GM18499 (cell line): ENCODE measurements at regions not wholly inside any gene's neighbourhood (a gene's known extent, or its start where the extent isn't known, plus 50 kb on each side); places are given as distances from the start of the nearest gene placed in this dataset.
"Not testable (repeated sequence)": the region's sequence is repeated elsewhere in the genome, so short reads cannot be mapped to it uniquely, and the experiment has no call there.

Source experiments
- ATAC-seq: cut with Tn5 transposase; IDR thresholded peaks from one replicate; pipeline ENCODE4 v1.9.1; 2021; ENCODE audit warnings: moderate number of reproducible peaks; ENCODE audit not compliant: insufficient read depth, unreplicated experiment

- ATAC-seq, result no peak
Observed at GRCh38 chr14:34110531-34110930, 159.7 kb upstream of the EGLN3 start.

- ATAC-seq, result no peak
Observed at GRCh38 chr14:34107441-34107840, 156.6 kb upstream of the EGLN3 start.

GRCh38 chr14:34106310-34106709 lies 155.4 kb upstream of the EGLN3 start:
- no peak for ATAC-seq

GRCh38 chr14:34104489-34105397 lies 153.9 kb upstream of the EGLN3 start:
- ATAC-seq, result no peak

GRCh38 chr14:34103176-34103575 lies 152.3 kb upstream of the EGLN3 start:
- ATAC-seq, result no peak

- no peak for ATAC-seq
Observed at GRCh38 chr14:34099635-34100034, 148.8 kb upstream of the EGLN3 start.

GRCh38 chr14:34098985-34099349 lies 148.1 kb upstream of the EGLN3 start:
- ATAC-seq, result no peak

GRCh38 chr14:34098045-34098984 lies 147.4 kb upstream of the EGLN3 start:
- no peak for ATAC-seq

- no peak for ATAC-seq
Observed at GRCh38 chr14:34097644-34098043, 146.8 kb upstream of the EGLN3 start.

- ATAC-seq, result no peak
Observed at GRCh38 chr14:34094384-34094783, 143.5 kb upstream of the EGLN3 start.

GRCh38 chr14:34093883-34094282 lies 143.0 kb upstream of the EGLN3 start:
- ATAC-seq, result no peak

GRCh38 chr14:34090451-34090850 lies 139.6 kb upstream of the EGLN3 start:
- ATAC-seq, result no peak

- ATAC-seq, result no peak
Observed at GRCh38 chr14:34088914-34089313, 138.0 kb upstream of the EGLN3 start.

- no peak for ATAC-seq
Observed at GRCh38 chr14:34087571-34087970, 136.7 kb upstream of the EGLN3 start.

- no peak for ATAC-seq
Observed at GRCh38 chr14:34086223-34086757, 135.4 kb upstream of the EGLN3 start.

- no peak for ATAC-seq
Observed at GRCh38 chr14:34085695-34086094, 134.8 kb upstream of the EGLN3 start.

GRCh38 chr14:34081576-34082136 lies 130.8 kb upstream of the EGLN3 start:
- ATAC-seq, result no peak

- no peak for ATAC-seq
Observed at GRCh38 chr14:34081101-34081575, 130.3 kb upstream of the EGLN3 start.

- ATAC-seq, result not testable (repeated sequence)
Observed at GRCh38 chr14:34079643-34080042, 128.8 kb upstream of the EGLN3 start.

- ATAC-seq, result no peak
Observed at GRCh38 chr14:34078117-34078743, 127.4 kb upstream of the EGLN3 start.
